Ecto neural progenitor cell (in vitro differentiated cells): ENCODE measurements at regions not wholly inside any gene's neighbourhood (a gene's known extent, or its start where the extent isn't known, plus 50 kb on each side); places are given as distances from the start of the nearest gene placed in this dataset.
A peak's percentile ranks its signal among the peaks of the same experiment; 100 is the strongest.

ENCODE experiments used
- DNase-seq: peaks from one replicate; pipeline ENCODE4 v3.0.0-alpha.2; 2018; ENCODE audit warnings: low spot score

DNA sequence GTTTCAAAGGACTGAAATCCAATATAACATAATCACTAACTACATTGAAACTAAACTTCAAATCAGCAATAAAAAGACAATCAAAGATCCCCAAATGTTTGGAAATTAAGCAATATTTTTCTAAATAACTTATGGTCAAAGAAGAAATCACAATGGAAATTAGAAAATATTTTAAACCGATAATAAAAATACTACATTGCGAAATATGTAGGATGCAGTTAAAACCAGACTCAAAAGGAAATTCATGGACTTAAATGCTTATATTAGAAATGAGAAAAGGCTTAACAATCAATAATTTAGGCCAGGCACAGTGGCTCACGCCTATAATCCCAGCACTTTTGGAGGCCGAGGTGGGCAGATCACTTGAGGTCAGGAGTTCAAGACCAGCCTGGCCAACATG lies 79.0 kb upstream of the HAAO start:
- no peak for DNase-seq

- no peak for DNase-seq
These were observed 76.5 kb upstream of the HAAO start for GRCh38 chr2:42868874-42869273.

GRCh38 chr2:42868096-42868495 lies 75.7 kb upstream of the HAAO start:
- DNase-seq: no peak

GRCh38 chr2:42867093-42868065 lies 75.0 kb upstream of the HAAO start:
- no peak for DNase-seq

GRCh38 chr2:42865884-42866881 lies 73.8 kb upstream of the HAAO start:
- DNase-seq: no peak

- DNase-seq: no peak
These were observed 72.4 kb upstream of the HAAO start for GRCh38 chr2:42864641-42865280.

- DNase-seq: no peak
These were observed 71.8 kb upstream of the HAAO start for GRCh38 chr2:42864222-42864621.

DNA sequence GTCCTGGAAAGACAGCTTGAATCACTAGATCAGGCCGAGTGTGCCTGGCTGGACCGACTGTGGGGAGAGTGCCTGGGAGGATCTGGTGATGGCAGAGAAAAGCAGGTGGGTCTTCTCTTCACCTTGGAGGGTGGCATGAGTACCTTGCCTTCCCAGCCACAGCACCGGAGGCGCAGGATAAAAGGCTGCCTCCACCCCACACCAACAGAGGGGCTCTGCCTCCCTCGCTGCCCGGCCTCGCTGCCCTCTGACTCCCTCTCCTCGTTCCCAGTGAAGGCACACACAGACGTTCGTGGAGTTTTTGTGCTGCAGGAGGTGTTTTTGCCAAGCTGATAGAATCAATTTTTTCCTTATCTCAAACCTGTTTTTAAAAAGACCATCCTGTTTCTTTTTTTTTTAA lies 71.4 kb upstream of the HAAO start:
- no peak for DNase-seq

GRCh38 chr2:42863320-42863719 lies 70.9 kb upstream of the HAAO start:
- DNase-seq: no peak

DNA sequence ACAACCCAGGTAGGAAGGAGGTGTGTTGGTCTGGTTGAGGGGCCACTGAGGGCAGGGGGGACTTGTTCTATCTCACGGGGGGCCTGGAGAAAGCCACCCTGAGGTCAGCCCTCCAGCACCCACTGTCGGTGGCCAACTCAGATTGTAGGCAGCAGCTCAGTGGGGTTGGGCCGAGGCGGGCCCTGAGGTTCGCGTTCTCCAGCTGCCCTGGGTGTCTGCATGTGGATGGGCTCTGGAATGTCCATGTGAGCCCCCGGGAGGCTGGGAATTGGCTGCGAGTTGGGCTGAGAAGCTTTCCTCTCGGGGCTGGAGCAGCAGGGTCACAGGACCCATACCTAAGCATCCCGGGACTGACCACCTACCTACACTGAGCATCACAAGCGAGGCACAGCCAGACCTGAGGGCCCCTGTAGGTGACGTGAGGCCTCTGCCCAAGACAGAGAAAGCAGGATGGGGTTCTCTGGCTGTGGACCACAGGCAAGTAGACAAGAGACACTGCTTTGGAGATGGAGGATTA lies 70.3 kb upstream of the HAAO start:
- DNase-seq: no peak

DNA sequence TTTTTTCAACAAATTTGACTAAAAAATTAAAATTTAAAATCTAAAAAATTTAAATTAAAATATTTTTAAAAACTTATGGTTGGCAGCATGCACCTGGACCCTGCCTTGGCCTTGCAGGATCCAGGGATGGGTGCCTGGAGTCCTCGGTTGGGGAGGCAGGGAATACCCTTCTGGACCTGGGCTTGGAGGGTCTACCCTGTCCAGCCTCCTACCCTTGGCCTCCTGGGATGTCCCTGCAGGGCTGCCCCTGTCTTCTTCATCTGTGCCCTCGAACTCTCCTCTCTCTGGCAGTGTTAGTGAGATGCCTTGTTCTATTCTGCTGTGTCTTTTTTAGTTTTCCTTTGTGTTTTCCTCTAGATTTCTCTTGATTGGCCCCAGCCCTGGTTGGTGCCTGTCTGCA lies 68.9 kb upstream of the HAAO start:
- DNase-seq: no peak

DNA sequence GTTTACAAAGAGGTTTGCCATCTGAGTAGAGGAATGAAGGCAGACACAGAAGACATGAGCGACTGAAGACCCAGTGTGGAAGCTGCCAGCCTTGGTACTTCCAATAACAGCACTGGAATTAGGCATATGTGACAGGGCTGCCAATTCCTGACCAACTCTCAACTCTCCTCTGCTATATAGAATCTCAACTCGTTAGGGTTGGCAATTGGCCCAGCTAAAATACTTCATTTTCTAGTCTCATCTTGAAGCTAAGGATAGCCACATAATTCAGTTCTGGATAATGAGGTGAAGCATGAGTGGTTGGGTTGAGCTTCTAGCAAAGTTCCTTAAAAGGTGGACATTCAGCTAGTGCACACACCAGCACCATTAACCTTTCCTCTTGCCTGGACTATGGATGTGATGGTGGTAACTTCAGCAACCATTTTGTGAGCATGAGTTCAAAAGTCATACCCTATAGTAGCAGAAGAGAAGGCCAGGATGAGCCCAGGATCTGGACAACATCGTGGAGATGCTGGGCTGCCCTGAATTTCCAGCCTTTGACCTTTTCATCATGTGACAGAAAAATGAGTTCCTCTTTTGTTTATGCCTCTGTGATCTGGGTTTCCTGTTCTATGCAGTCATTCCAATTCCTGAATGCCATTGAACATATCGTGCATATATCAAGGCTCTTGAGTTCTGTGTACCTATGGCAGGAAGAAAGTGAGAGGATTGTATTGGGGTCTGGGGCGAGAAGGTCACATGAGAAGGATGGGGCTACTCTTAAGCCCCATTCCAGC lies 68.1 kb upstream of the HAAO start:
- DNase-seq: no peak

GRCh38 chr2:42859791-42860190 lies 67.4 kb upstream of the HAAO start:
- no peak for DNase-seq

DNA sequence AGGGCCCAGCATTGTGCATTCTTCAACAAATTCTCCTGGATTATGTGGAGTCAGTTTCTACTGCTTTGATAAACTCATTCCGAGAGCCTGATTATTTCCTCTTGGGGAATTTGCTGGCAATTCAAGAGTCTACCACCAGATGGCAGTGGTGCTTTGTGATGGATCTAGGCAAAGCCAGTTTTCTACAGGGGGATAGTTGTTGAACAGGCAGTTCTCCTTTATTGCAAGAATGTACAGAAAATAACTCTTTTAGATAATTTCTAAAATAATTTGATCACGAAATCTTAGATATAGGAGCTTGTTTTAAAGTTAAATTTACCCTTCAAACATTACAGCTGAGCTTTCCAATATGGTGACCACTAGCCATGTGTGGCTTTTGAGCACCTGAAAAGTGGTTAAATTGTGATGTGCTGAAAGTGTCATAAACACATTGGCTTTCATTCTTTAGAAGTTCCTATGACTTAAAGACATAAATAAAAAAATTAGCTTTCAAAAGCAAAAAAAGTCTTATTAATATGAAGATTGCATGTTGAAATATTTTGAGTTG lies 66.7 kb upstream of the HAAO start:
- DNase-seq: peak; percentile 81

- no peak for DNase-seq
These were observed 66.0 kb upstream of the HAAO start for GRCh38 chr2:42858140-42859005.

DNA sequence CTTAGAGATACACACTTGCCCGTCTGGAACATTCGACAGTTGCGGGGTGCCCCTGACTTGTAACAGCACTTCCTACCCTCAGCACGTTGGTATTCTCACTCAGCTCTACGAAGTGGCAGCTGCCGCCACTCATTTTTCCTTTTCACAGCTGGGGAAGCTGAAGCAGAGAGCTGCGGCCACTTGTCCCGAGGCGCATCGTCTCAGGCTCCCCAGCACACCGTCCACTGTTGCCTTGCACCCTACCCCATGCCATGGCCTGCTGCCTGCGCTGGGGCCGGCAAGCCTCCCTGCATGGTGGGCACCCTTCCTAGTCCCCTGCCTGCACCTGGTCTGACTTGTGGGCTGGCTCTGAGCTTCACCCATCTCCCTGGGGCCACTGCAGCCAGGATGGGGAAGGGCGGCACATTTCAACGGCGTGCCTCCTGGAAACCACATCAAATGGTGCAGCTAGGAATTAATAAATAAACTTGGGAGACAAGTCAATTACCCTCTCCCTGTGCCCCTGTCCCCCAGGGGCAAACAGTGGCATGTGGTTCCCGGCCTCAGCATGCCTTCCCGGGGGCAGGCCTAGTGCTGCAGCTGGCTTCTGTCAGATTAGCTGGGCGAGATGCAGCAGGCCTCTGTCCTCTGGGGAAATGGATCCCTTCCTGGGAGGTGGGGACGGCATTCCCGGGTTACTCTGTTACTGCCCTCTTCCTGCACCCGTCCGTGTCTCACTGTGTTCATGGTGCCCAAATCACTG lies 64.7 kb upstream of the HAAO start:
- no peak for DNase-seq

DNA sequence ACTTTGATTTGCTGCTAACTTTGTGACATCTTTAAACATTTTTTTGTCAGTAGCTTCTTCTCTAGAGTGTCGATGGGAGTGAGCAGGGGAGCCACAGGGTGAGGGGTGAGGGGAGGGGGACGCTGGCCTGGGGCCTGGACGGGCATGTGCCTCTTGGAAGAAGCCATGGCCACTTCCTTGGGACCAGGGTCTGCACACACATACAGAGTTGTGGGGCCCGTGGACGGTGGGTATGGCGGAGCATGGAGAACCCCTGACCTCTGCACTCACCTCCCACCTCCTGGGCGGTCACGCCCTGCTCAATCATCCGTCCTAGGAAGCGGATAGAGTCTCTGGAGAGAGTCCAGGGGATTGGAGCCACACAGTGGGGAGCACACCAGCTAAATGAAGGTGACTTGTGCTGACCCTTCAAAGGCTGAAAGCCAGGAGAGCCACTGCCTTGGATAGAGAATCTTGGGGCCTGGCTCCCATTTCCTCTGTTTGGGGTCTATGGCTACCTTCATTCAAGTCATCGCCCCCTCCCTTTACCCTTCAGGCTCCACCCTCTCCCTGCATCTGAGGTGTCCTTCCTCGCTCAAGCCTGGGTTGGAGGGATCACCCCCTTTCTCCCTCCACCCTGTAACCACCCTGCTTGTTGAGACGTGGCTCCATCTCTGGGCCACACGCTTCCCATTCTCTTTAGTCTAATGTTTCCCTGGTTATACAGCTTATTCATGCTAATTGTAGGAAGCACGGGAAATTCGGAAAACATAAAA lies 63.9 kb upstream of the HAAO start:
- DNase-seq: no peak

DNA sequence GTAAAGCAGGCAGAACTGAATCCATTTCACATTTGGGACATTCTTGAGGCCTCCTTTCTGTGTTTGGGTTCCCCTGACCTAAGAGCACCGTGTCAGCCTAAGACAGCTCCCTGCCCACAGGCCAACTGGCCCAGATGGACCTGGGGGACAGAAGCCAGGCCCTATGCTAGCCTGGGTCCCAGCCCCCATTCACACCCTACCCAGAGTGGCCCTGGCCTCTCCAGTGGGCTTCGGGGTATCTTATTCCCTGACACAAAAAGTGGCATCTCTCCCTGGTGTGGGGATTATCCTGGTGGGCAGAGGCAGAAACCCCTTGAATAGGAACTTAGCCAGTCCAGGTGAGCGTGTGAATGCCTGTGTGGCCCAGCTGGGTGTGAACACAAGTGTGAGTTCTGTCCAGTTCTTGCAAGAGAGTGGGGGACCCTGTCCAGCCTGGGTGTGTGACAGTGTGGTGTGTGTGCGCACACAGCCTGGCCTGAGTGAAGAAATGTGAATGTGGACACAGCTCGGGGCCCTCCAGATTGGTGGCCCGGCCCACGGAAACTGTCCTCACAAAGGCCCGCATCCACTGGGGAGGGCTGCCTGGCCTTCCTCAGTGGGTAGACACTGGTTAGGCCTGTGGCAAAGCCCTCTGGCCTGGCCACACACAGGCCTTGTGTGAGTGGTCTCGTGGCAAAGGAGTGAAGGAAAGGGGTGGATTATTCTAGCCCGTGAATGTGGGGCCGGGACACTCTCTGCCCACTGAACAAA lies 63.0 kb upstream of the HAAO start:
- DNase-seq: no peak
